ENCODE measurements at regions not wholly inside any gene's neighbourhood (a gene's known extent, or its start where the extent isn't known, plus 50 kb on each side); places are given as distances from the start of the nearest gene placed in this dataset.

GRCh38 chr20:39669659-39670058, 707.5 kb downstream of the DHX35 start:
- TF ChIP-seq CTCF (IDR thresholded peaks at IDR 0.05) = no peak
- TF ChIP-seq POLR2A (IDR thresholded peaks at IDR 0.05) = no peak
- DNase-seq (no peak), ATAC-seq (no peak)
- intact Hi-C loops (cut with DNase I) = loop anchor here in 1 of 10 donors (10.0 kb wide), 1 partner anchor 405 kb away; no protein-coding TSS in a partner anchor
- Histone ChIP-seq H3K9me3 (no peaks in the 10 kb centered on the region), H3K36me3 (no peaks in the 10 kb centered on the region), H3K4me3 (no peak overlapping the region), H3K27me3 (peaks cover 0 to 2% (median 0%) of the 10 kb centered on the region in 9 donors), H3K27ac (no peak overlapping the region), H3K4me1 (no peaks in the 10 kb centered on the region)
- 69 to 88% (median 83%) methylated on average over 2 of the region's 2 CpGs for WGBS, 4 donors

GRCh38 chr20:39668038-39668437, 705.9 kb downstream of the DHX35 start:
- WGBS, 4 donors = 74 to 83% (median 76%) methylated on average over 3 of the region's 3 CpGs
- no peak for ATAC-seq

GRCh38 chr20:39661833-39662232, 699.7 kb downstream of the DHX35 start:
- H3K27ac ChIP-seq = no peak overlapping the region
- intact Hi-C loops (cut with DNase I) = no loop called here
- WGBS, 4 donors = 0 to 52% (median 0%) methylated on average over 1 of the region's 1 CpG
- DNase-seq (no peak), ATAC-seq (no peak)
- no peaks in the 10 kb centered on the region for H3K9me3 ChIP-seq
- no peaks in the 10 kb centered on the region for H3K4me1 ChIP-seq
- H3K27me3 ChIP-seq = peaks cover 0 to 3% (median 0%) of the 10 kb centered on the region in 9 donors
- no peak for TF ChIP-seq POLR2A (IDR thresholded peaks at IDR 0.05)
- no peak for TF ChIP-seq CTCF (IDR thresholded peaks at IDR 0.05)
- H3K4me3 ChIP-seq = no peak overlapping the region
- H3K36me3 ChIP-seq = no peaks in the 10 kb centered on the region

More at GRCh38 chr20:39668038-39668437, 705.9 kb downstream of the DHX35 start:
- Histone ChIP-seq H3K27ac (no peak overlapping the region), H3K4me3 (no peak overlapping the region), H3K36me3 (no peaks in the 10 kb centered on the region), H3K4me1 (no peaks in the 10 kb centered on the region), H3K9me3 (no peaks in the 10 kb centered on the region), H3K27me3 (peaks cover 0 to 3% (median 0%) of the 10 kb centered on the region in 9 donors)
- intact Hi-C loops (cut with DNase I) = no loop called here
- TF ChIP-seq CTCF (IDR thresholded peaks at IDR 0.05) (no peak), POLR2A (IDR thresholded peaks at IDR 0.05) (no peak)
- DNase-seq = no peak

- Histone ChIP-seq H3K27me3 (peaks cover 0 to 3% (median 0%) of the 10 kb centered on the region in 9 donors), H3K4me3 (no peak overlapping the region), H3K27ac (no peak overlapping the region), H3K9me3 (no peaks in the 10 kb centered on the region), H3K36me3 (no peaks in the 10 kb centered on the region), H3K4me1 (no peaks in the 10 kb centered on the region)
- TF ChIP-seq CTCF (IDR thresholded peaks at IDR 0.05) (no peak), POLR2A (IDR thresholded peaks at IDR 0.05) (no peak)
- intact Hi-C loops (cut with DNase I) = no loop called here
- ATAC-seq (no peak), DNase-seq (no peak)
- 89 to 94% (median 91%) methylated on average over 2 of the region's 2 CpGs for WGBS, 4 donors
These were observed 698.8 kb downstream of the DHX35 start for GRCh38 chr20:39660965-39661364.
